ENCODE measurements at regions not wholly inside any gene's neighbourhood (a gene's known extent, or its start where the extent isn't known, plus 50 kb on each side); places are given as distances from the start of the nearest gene placed in this dataset.

- H3K79me2 ChIP-seq (replicated peaks; ENCODE audit: insufficient read depth, low read length): no peaks in the 10 kb centered on the region
- no peaks in the 10 kb centered on the region for H3F3A ChIP-seq (ENCODE audit: insufficient read depth, low read length, poor library complexity, severe bottlenecking)
- H3K27ac ChIP-seq (ENCODE audit: low read length): no peak overlapping the region
- TF ChIP-seq RAD21 (conservative IDR thresholded peaks at IDR 0.05): peak; percentile 53
- TF ChIP-seq EP300 (conservative IDR thresholded peaks at IDR 0.05; ENCODE audit: poor library complexity, severe bottlenecking): no peak
- TF ChIP-seq CTCF (IDR thresholded peaks at IDR 0.05; ENCODE audit: poor library complexity, severe bottlenecking): peak; percentile 52
- peak; percentile 53 for TF ChIP-seq SMC3 (conservative IDR thresholded peaks at IDR 0.05; ENCODE audit: poor library complexity)
- TF ChIP-seq, protein P1, sequence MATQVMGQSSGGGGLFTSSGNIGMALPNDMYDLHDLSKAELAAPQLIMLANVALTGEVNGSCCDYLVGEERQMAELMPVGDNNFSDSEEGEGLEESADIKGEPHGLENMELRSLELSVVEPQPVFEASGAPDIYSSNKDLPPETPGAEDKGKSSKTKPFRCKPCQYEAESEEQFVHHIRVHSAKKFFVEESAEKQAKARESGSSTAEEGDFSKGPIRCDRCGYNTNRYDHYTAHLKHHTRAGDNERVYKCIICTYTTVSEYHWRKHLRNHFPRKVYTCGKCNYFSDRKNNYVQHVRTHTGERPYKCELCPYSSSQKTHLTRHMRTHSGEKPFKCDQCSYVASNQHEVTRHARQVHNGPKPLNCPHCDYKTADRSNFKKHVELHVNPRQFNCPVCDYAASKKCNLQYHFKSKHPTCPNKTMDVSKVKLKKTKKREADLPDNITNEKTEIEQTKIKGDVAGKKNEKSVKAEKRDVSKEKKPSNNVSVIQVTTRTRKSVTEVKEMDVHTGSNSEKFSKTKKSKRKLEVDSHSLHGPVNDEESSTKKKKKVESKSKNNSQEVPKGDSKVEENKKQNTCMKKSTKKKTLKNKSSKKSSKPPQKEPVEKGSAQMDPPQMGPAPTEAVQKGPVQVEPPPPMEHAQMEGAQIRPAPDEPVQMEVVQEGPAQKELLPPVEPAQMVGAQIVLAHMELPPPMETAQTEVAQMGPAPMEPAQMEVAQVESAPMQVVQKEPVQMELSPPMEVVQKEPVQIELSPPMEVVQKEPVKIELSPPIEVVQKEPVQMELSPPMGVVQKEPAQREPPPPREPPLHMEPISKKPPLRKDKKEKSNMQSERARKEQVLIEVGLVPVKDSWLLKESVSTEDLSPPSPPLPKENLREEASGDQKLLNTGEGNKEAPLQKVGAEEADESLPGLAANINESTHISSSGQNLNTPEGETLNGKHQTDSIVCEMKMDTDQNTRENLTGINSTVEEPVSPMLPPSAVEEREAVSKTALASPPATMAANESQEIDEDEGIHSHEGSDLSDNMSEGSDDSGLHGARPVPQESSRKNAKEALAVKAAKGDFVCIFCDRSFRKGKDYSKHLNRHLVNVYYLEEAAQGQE (IDR thresholded peaks at IDR 0.05; ENCODE audit: borderline replicate concordance): no peak
- H3K9me2 ChIP-seq (ENCODE audit: insufficient read depth, low read length): no peaks in the 10 kb centered on the region
- H3K9me3 ChIP-seq (ENCODE audit: low read length): no peaks in the 10 kb centered on the region
- H3K4me3 ChIP-seq (ENCODE audit: low read length): no peak overlapping the region
- H3K4me2 ChIP-seq (ENCODE audit: low read length): no peak overlapping the region
- peak overlapping the region; percentile 18 for H2AFZ ChIP-seq (ENCODE audit: low read depth, low read length)
- H3K9ac ChIP-seq (ENCODE audit: low read length): no peak overlapping the region
- H3K36me3 ChIP-seq (ENCODE audit: insufficient read depth, low read length): no peaks in the 10 kb centered on the region
- no peaks in the 10 kb centered on the region for H3K27me3 ChIP-seq (ENCODE audit: insufficient read depth, low read depth, low read length)
- no peaks in the 10 kb centered on the region for H4K20me1 ChIP-seq (ENCODE audit: insufficient read depth)
These were observed 362.2 kb upstream of the SFSWAP start for GRCh38 chr12:131348646-131349045.

- H2AFZ ChIP-seq (ENCODE audit: low read depth, low read length): no peak overlapping the region
- TF ChIP-seq POLR2AphosphoS5 (IDR thresholded peaks at IDR 0.05) (no peak), RAD21 (conservative IDR thresholded peaks at IDR 0.05) (no peak), MXI1 (conservative IDR thresholded peaks at IDR 0.05; ENCODE audit: poor library complexity, severe bottlenecking) (no peak), EP300 (conservative IDR thresholded peaks at IDR 0.05; ENCODE audit: poor library complexity, severe bottlenecking) (no peak), TAF1 (IDR thresholded peaks at IDR 0.05; ENCODE audit: low read depth) (no peak), CTCF (IDR thresholded peaks at IDR 0.05; ENCODE audit: poor library complexity, severe bottlenecking) (no peak), SMC3 (conservative IDR thresholded peaks at IDR 0.05; ENCODE audit: poor library complexity) (no peak), EZH2 (IDR thresholded peaks at IDR 0.05; ENCODE audit: borderline replicate concordance, insufficient read depth, low read length, poor library complexity, severe bottlenecking) (no peak)
- TF ChIP-seq, protein P1 (IDR thresholded peaks at IDR 0.05; ENCODE audit: borderline replicate concordance): no peak
These were observed 361.3 kb upstream of the SFSWAP start for GRCh38 chr12:131349397-131350127.

More at GRCh38 chr12:131349397-131350127, 361.3 kb upstream of the SFSWAP start:
- Histone ChIP-seq H3K9ac (ENCODE audit: low read length) (no peak overlapping the region), H3K79me2 (replicated peaks; ENCODE audit: insufficient read depth, low read length) (no peaks in the 10 kb centered on the region), H3K4me3 (ENCODE audit: low read length) (no peak overlapping the region), H3K9me2 (ENCODE audit: insufficient read depth, low read length) (no peaks in the 10 kb centered on the region), H3K4me2 (ENCODE audit: low read length) (no peak overlapping the region), H3K27me3 (ENCODE audit: insufficient read depth, low read depth, low read length) (no peaks in the 10 kb centered on the region), H4K20me1 (ENCODE audit: insufficient read depth) (no peaks in the 10 kb centered on the region), H3F3A (ENCODE audit: insufficient read depth, low read length, poor library complexity, severe bottlenecking) (no peaks in the 10 kb centered on the region), H3K9me3 (ENCODE audit: low read length) (no peaks in the 10 kb centered on the region), H3K36me3 (ENCODE audit: insufficient read depth, low read length) (no peaks in the 10 kb centered on the region), H3K27ac (ENCODE audit: low read length) (no peak overlapping the region)

Measured in neural cell (in vitro differentiated cells).